GM12891 (cell line): ENCODE measurements at regions not wholly inside any gene's neighbourhood (a gene's known extent, or its start where the extent isn't known, plus 50 kb on each side); places are given as distances from the start of the nearest gene placed in this dataset.
"Not testable (repeated sequence)": the region's sequence is repeated elsewhere in the genome, so short reads cannot be mapped to it uniquely, and the experiment has no call there.

ENCODE experiments used
- POLR2A ChIP-seq: IDR thresholded peaks from 2 replicates; pipeline ENCODE4 v1.6.1; 2011; ENCODE audit warnings: low read depth, low read length, control low read depth
- TAF1 ChIP-seq: IDR thresholded peaks from 2 replicates; pipeline ENCODE4 v1.6.1; 2011; ENCODE audit warnings: low read depth, low read length, control low read depth

GRCh38 chr2:87636735-87637134 lies 111.2 kb upstream of the PLGLB2 start:
- not testable (repeated sequence) for TF ChIP-seq TAF1, POLR2A
